HG02840 (cell line): ENCODE measurements at regions not wholly inside any gene's neighbourhood (a gene's known extent, or its start where the extent isn't known, plus 50 kb on each side); places are given as distances from the start of the nearest gene placed in this dataset.
"Not testable (repeated sequence)": the region's sequence is repeated elsewhere in the genome, so short reads cannot be mapped to it uniquely, and the experiment has no call there.

Source experiments
- ATAC-seq: cut with Tn5 transposase; IDR thresholded peaks from one replicate; pipeline ENCODE4 v1.9.1; 2021; ENCODE audit warnings: mild to moderate bottlenecking, moderate library complexity, moderate number of reproducible peaks; ENCODE audit not compliant: unreplicated experiment, low FRiP score

DNA sequence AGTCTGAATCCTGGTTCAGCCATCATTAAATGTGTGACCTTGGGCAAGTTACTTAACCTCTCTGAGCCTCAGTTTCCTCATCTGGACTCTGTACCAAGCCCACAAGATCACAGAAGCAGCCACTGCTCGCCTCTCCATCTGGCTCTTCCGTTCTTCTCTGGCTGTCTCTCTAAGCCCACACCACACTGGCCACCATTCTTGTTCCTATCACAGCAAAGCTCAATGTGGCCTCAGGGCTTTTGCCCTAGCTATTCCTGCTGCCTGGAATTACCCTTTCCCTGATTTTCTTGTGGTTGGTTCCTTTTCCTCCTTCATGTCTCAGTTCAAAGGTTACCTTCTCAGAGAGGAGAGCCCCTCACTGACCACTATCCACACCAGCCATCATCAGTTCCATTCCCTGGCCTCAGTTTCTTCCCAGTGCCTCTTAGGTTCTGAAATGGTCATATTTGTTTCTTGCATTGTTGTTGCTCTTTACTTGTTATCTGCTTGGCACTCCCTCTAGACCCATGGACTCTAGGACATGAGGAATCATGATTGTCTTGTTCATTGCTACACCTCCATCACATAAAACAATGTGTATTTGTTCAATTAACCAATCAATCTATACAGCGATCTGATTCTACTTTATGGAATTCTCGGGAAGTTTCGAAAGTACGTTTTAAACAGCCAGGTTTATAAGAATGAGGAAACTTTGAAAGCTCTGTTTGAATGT, 56.5 kb upstream of the PTPN1 start:
- ATAC-seq: no peak

DNA sequence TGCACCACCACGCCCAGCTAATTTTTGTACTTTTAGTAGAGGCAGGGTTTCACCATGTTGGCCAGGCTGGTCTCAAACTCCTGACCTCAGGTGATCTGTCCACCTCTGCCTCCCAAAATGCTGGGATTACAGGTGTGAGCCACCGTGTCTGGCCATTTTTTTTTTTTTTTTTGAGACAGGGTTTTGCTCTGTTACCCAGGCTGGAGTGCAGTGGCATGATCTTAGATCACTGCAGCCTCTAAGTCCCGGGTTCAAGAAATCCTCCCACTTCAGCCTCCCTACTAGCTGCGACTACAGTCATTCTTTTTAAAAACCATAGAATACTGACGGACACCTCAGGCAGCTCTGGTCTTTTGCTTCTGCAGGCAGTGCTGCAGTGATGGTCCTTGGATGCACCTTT, 54.9 kb upstream of the PTPN1 start:
- ATAC-seq: not testable (repeated sequence)

DNA sequence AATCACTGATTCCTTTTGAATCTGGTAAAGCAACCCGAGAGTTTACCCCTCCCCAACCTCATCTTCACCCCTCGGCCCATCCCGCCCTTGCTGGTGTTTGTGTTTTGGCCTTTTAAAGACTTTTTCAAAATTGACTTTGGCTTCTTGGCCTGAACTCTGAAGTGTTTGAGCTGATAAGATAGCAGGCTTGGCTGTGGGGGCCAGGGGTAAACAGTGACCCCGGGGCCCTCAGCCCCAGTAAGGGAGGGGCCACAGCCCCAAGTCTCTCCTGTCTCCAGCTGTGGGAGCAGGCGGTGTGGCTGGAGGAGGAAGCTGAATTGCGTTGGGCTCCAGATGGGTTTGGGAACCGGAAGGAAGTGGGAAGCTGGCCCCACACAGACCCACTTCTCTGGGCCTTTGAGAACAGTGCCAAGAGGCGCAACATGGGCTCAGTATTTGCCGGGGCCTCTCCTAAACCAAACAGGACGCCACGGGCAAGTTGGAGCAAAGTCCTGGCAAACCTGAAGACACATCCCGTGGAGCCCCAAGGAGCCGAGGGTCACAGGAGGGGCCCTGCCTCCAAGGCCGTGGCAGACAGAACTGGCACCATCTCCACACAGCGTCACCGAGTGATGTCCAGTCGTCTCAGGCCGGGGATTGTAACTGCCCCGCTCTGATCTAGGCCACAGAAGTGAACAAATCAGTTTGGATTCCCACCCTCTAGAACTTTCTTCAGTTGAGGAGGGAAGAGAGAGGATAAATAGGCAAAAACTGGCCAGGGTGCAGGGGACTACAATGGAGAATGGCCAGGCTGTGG, 54.3 kb upstream of the PTPN1 start:
- ATAC-seq: no peak

DNA sequence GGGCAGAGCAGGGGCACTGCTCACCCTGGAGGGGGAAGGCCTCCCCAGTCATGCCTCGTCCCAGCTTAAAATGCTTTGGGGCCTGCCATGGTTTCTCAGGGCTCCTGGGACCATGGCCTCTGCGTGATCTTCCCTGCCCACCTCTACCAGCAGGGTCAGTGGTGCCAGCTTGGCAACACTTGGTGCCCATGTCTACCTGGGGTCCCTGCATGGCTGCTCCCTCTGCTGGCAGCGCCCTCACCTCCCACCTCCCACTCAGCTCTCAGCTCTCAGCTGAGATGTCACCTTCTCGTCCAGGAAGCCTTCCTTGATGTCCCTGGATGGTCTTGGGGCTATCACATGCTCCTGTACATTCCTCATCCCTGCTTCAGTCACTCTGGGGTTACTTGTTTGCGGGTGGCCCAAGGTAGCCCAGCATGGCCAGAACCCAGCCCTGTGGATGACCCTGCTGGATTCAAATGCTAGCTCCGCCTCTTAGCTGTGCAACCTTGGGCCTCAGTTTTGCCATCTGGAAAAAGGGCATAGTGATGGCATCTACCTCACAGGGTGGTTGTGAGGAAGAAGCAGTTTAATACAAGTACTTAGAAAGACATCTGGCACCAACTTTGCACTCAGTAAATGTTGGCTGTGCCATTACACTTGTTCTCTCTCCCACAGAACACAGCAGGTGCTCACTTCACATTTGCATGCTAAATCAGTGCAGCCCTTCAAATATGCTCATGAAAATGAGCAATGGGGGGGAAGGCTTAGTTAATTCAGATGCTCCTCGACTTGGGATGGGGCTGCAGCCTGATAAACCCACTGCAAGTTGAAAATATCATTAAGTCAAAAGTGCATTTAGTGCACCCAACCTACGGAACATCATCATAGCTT, 53.5 kb upstream of the PTPN1 start:
- ATAC-seq: no peak

DNA sequence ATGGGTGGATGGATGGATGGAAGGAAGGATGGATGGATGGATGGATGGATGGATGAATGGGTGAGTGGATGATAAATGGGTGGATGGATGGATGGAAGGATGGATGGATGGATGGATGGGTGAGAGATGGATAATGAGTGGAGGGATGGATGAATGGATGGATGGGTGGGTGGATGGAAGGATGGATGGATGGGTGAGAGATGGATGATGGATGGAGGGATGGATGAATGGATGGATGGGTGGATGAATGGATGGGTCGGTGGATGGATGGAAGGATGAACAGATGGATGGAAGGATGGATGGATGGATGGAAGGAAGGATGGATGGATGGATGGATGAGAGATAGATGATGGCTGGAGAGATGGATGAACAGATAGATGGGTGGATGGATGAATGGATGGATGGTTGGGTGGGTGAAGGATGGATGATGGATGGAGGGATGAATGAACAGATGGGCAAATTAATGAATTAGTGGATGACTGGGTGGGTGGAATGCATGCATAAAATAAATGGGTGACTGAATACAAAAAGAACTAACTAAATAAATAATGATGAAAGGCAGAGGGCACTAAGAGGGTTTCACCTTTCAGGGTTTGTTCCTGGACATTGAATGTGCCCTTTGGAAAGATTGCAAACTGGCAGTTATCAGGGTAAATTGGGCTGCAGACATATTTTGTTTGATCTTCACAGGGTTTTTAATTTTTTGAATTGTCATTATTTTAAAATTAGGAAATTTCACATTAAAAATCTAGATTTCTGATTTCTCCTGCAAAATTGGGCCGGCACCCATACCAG, 50.9 kb upstream of the PTPN1 start:
- no peak for ATAC-seq

DNA sequence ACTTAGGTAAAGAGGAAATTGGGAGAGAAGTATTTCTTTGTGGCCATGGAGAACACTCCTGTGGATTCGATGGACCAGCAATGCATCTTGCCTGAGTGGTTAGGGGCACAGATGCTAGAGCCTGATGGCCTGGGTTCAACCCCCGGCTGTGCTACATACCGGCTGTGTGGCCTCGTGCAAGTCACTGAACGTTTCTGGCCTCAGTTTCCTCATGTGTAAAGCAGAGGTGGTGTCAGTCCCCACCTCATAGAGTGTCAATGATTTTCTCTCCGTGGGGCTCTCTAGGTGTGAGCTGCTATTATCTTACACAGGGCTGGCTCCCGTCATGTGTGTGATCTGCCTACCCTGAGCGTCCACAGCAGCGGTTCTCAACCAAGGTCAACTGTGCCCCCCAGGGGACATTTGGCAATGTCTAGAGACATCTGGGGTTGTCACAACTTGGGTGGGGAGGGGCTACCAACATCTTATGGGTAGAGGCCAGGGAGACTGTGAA, 50.0 kb upstream of the PTPN1 start:
- ATAC-seq: no peak
